Fibroblast of peridontal ligament (primary cell): ENCODE measurements at regions not wholly inside any gene's neighbourhood (a gene's known extent, or its start where the extent isn't known, plus 50 kb on each side); places are given as distances from the start of the nearest gene placed in this dataset.

ENCODE experiments used
- DNase-seq: peaks from one replicate; pipeline ENCODE4 v3.0.0-alpha.2; 2010; ENCODE audit errors: extremely low read depth

DNA sequence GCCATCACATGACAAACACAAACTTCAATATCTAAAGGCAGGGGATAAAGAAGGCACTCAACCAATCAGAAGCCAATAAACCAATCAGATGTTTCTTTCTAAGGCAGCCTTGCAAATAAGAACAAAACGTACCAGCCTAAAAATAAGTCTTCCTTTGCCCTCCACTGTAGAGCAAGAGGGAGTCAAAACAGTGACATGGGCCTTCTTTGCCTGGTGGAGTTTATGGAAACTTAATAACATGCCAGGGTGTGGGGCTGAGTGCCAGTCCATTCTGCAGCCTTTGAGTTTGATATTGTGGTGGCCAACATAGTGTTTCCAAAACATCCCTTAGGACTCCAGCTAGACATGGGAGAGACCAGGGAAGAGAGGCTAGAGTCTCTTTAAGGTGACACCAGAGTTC is 126.1 kb upstream of the NECTIN1 start:
- DNase-seq: no peak

DNA sequence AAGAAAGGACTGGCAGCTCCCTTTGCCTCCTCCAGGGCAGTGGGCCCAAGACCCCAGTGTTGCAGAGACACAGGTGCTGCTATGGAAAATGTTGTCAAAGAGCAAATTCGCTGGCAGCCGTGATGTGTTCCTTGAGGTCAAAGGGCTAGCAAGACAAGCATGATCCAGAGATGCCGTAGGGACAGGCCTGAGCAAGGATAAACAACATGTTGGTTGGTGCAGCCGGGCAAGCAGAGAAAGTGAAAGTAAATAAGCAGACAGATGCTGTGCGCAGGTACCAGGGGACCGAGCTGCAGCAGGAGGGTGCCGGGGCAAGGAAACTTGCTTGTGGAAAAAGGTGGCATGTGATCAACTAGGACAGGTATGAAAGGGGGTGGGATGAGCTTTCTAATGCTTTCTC is 125.5 kb upstream of the NECTIN1 start:
- DNase-seq: no peak

DNA sequence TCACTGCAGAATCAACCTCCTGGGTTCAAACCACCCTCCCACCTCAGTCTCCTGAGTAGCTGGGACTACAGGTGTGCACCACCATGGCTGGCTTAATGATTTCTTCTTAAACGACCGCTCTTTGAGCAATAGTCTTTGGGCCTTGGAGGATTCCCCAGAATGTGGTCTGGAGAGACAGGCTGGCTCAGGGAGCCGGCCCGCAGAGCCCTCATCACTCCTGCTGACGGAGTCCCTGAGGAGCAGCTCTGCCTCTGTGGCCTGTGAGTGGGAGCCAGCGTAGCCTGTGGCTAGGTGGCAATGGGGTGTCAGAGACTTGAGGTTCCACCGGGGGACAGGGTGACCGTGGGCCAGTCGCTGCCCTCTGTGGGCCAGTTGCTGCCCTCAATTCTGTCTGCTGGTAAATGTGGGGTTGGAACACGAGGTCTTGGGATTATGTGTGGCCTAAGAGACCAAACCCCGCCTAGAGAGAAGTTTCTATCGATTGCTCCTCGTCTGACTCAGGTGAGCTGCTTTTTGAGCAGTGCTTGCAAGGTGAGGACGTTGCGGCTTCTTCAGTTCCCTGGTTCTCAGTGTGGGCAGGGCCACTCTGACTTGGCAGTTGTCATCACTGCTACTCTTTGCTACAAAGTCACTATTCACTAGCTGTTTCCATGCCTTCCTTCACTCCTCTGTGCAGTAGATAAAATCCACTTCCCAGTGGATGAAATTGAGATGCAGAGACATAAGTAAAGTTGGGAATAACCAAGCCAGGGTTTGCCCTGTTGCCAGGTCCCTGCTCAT is 124.8 kb upstream of the NECTIN1 start:
- no peak for DNase-seq

DNA sequence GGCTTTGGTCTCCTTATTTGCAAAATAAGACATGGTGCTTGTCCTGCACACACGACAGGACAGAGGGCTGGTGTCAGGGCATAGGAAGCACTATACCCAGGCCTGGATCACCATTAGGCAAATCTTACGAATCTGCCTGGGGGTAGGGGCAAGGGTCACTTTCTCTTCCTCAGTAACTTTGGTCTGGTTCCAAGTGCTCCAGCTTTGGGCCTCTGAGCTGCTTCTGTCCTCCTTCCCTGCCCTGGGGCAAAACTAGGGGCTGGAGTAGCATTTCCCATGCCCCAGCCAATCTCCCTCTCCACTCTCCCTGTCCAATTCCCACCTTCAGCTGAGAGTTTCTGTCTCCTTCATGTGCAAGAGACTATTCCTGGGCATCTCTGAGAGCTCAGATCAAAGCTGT is 123.7 kb upstream of the NECTIN1 start:
- DNase-seq: no peak

DNA sequence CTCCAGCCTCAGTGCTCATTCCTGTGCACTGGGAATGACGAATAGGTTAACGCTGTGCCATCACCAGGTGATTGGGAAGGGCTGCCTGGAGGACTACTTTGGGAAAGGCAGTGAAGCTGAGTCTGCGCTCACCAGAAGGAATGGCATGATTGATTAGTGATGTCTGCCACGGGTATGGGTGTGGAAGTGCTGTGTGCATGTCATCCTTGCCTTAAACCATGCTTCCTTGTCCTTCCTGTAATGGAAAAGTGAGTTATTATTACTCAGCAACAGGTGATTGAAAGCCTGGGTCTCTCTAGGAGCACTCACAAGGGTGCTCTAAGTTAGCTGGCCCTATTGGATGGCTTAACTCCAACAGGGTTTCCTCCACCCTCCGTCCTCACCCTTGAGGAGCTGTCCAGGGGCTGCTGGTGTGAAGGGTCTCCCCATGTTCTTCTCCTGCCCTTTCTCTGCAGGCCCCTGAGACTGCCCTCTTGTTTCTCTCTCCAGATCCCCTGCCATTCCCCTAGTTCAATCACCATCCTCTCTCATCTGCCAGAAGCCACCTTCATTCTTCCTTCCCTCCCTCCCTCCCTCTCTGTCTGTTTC is 121.9 kb upstream of the NECTIN1 start:
- no peak for DNase-seq

DNA sequence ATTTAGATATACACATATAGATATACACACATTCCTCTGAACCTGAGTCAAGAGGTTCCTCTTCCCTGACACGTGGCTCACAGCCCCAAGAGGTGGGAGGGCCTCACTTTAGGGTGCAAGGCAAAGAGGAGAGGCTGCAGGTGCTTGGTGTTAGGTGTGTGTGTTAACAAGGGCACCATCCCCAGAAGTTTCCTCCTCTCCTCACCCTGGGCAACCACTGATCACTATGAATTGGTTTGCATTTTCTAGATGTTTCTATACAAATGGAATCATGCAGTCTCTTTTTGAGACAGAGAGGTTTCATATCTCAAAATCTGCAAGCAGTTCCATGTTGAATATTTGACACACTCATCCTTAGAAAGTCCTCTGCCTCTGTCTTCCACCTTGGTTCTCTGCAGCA is 120.9 kb upstream of the NECTIN1 start:
- no peak for DNase-seq

DNA sequence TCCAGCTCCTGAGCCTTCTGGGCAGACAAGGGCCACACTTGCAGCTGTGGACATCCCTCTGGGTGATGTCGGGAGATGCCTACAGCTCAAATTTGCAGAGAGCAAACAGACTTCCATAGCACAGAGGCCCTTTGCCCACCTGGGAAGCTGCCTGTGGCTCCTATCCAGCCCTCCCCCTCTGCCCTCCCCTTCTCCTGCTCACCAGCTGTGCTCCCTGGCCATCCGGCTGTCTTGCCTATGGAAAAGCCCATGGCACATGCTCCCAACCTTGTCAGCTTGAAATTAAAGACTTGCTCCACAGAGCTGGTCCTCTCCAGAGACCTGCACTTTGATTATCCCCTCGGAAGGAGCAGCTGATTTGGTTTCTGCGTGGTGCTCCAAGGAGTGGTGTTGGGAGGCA is 118.9 kb upstream of the NECTIN1 start:
- DNase-seq: no peak

DNA sequence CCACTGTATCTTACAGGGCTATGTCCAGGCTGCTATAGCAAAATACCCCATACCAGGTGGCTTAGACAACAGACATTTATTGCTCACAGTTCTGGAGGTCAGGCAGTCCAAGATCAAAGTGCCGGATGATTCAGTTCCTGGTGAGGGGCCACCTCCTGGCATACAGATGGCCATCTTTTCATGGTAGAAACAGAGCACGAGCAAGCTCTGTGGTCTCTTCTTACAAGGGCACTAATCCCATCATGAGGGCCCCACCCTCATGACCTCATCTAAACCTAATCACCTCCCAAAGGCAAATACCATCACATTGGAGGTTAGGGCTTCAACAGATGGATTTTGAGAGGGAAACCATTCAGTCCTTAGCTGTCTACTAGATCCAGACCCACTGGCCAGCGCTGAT is 117.4 kb upstream of the NECTIN1 start:
- DNase-seq: no peak

DNA sequence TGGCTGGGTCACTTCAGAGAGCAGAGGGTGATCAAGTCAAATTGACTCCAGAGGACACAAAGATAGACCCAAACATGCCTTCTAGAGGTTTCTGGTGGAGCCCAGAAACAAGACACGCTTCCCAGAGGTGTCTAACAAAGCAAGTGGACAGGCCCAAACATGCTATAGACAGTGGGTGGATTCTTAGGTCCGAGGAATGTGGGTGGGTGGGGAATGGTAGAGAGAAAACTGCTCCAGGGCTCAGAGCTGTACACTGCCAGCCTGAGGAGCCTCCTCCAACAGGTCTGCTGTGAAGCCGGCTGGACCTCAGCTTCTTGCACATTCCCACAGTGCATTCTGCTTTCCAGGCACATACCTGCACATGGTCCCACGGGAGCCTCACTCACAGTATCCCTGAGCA is 116.8 kb upstream of the NECTIN1 start:
- DNase-seq: no peak

DNA sequence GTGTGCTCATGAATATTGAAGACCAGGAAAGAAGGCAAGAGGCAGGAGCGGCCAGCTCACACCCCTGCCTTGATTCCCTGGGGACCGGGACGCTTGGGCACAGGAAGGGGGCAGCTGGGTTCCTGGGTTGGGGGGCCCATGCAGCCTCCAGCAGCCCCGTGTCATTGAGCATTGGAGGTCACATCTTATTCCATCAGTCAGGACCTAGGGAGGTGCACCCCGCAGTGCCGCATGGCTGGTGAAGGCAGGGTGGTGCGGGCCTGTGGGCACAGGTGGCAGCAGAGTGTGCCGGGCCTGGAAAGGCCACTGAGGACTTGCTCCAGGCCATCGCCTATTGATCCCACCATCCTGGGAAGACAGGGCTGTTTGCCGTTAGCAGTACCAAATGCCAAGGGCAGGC is 116.3 kb upstream of the NECTIN1 start:
- no peak for DNase-seq

DNA sequence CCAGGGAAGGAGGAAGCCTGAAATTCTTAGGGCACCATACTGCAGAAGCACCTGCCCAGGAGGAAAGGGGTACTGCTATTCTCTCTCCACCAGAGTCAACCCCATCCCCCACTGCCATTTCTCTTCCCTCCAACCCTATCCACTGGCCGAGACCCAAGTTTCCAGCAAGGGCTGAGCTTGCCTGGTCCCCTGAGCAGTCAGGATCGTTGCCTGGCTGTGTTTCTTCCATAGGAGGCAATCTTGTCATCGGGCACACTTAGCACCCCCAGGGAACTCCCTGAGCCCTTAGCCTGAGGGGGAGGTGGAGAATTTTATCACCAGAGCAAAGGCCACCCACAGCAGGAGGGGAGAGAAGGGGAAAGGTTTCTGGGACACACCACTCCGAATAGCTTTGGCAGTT is 115.8 kb upstream of the NECTIN1 start:
- DNase-seq: no peak

DNA sequence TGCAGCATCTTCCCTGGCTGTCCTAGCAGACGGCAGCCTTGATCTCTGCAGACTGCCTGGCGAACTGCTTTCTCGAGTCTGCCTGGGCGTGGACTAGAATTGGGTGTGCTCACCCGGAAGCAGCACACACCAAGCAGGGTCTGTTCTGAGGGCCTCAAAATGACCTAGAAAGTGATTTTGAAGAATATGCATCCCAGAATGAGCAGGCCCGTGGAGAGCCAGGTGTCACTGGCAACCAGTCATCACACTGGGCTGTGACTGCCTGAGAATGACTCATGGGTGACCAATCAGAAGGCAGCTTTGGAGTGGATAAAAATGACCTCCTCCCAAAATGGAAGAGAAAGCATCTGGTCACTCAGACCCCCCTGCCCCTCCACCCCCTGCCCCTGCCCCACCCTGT is 114.9 kb upstream of the NECTIN1 start:
- DNase-seq: no peak

DNA sequence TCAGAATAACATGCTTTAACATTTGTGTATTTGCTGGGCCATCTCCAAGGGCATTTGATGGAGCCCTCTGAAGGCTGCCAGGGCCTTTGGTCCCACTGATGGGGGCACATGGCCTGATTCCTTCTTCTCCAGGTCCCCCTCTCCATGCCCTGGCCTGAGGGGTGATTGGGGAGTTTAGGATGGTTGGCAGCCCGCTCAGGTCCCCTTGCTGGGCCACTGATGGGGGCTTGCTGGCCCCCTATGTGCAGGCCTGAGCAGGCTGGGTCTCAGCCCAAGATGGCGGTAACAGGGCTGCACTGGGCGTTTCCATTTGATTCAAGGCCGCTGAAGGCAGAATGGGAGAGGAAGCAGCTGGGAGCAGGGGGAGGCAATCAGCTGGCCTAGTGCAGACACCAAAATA is 113.7 kb upstream of the NECTIN1 start:
- DNase-seq: no peak

DNA sequence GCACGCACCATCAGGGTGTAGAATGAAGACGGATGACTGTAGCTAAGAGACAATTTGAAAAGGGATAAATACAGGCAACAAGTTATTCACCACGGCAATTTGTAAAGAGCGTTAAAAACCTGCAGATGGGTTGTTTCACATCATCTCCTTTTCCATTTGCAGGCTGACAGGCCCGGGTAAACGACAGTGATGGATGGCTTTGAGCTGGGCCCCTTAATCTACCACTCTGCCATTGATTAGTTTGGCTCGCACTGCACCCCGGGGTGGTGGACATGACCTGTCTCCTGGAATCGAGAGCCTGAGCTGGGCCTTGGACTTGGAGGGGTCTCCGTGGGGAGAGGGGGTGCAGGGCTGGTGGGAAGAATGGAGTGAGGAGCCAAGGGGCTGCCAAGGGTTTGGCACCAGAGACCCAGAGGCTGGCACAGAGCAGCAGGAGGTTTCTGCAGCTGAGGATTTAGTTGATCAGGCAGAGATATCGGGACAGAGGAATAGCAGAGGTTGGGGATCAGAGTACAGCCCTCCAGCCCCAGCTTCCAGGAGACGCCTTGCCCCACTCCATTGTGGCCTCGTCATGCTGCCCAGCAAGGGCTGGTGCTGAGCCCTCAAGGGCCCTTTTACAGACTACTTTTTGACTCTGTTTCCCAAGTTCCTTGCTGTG is 110.6 kb upstream of the NECTIN1 start:
- DNase-seq: no peak

DNA sequence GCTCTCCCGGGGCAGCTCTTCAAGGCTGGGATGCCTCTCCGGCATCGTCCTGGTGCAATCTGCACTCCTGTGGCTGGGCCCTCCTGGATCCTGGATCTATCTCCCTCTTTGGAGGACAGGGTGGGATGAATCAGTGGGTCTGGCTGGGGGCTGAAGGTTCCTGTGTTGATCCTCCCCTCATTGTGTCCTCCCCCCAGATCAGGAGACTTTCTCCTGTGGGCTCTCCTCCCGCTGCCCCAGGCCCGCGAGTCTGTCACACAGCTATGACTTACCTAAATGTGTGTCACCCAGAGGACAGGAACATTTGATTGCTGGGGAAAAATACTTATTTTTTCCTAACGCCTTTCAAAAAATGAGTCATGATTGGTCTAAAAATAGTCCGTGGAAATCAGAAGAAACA is 106.8 kb upstream of the NECTIN1 start:
- no peak for DNase-seq

DNA sequence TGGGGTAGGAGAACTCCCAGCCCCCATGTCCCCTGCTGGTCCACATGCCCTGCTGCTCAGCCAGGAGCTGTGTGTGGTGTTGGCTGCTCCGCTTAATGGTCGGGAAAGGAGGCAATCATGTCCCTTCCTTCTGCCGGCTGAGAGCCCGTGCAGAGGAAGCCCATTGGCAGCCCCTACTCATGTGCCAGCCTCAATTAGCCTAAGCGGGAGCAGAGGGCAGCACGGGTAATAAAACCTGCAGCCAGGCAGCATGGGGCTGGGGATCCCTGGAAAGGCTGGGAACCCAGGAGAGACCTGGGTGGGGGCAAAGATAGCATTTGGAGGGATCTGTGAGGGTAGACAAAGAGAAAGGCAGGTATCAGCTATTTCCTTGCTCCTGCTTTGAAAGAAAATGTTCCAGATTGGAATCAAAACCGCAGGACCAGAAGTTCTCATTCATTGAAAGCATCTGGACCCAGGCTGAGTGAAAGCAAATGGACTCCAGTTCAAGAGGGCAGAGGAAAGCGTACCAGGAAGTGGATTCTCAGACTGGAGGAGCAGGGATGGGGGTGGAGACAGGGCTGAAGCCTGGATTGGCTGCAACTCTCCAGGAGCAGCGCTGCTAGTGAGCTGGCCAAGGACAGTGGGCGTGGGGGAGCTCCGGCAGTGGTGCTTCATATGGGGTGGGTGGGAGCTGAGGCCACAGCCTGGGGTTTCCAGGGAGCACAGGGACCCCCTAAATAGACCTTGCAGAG is 103.4 kb upstream of the NECTIN1 start:
- DNase-seq: peak; percentile 6

DNA sequence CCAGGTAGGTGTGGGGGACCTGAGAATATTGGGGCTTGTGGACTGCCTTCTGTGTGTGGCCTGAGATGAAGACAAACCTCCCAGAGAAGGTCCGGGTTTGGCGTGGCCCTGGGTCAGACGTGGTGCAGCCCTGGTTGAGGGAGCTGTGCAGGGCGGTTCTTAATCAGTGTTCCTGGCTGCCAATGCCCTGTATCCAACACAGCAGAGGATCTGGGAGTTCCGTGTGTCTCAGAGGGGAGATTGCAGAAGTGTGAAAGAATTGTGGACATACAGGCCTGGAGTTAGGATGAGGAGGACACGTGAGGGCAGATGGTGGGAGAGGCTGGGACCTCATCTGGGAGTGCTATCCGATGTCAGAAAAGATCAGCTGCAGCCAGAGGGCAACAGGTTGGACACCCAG is 102.0 kb upstream of the NECTIN1 start:
- no peak for DNase-seq

DNA sequence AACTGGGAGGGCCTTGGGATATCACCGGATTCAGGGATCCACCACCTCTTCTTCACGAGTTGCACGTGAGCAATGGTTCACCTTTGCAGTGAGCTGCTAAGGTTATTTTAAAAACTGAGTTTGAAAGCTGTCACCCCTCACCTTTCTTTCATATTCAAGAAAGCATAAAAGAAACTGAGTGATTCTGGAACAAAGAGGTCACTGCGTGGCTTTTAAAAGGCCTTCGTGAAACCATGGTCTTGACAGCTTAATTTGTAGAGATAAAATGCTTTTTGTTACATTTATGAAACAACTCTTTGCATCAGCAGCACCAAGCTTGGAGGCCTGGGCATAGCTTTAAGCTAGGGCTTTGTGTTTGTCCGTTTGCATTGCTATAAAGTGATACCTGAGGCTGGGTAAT is 101.4 kb upstream of the NECTIN1 start:
- DNase-seq: no peak

DNA sequence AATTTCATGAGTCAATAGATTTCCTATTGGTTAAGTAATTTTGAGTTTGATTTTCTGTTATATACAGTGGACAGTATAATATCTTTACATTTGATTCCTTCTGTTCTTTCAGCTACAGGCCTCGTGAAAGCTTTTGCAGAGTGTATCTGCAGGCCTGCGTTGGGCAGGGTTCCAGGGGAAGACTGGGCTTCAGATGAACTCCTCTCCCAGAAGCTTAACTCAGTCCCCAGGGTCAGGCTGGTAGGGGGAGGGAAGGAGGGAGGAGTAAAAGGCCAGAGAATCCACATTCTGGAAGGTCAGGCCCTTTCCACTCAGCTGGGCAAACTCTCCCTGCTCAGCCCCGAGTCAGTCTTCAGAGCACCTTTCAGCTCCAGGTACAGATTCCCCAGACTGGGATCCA is 100.4 kb upstream of the NECTIN1 start:
- peak; percentile 2 for DNase-seq

DNA sequence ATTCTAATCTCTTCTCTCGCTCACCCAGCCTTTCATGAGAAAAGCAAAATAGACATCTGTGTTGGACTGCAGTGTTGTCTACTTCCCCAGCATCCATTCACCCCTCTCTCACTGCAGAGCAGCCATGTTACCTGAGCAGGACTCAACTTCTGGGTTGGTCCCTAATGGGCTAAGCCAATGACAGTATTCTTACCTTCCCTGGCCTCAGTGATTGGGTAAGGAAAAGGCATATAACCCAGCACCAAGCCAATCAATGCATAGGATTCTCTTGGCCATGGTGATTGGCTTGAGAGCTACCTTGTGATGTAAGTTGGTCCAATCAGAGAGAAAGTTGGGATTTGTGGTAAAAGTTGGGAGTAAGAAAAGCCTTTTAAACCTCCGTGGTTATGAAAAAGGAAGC is 99.8 kb upstream of the NECTIN1 start:
- no peak for DNase-seq

DNA sequence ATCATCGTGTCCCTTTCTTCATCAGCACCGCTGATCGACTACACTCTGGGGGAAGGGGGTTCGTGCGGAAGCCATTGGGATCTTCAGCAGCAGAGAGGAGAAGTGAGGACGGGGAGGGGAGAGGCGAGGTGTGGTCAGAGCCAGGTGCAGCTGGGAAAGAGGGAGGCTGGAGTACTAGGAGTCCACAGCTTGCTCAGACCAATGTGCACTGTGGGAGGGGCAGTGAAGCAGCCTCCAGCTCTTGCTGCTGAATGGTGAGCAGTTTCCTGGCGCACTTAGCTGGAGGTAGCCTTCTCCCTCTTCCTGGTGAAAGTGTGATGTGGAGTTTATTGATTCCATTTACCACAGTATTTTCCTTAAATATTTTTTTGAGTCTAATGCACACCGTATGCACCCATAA is 99.0 kb upstream of the NECTIN1 start:
- no peak for DNase-seq

DNA sequence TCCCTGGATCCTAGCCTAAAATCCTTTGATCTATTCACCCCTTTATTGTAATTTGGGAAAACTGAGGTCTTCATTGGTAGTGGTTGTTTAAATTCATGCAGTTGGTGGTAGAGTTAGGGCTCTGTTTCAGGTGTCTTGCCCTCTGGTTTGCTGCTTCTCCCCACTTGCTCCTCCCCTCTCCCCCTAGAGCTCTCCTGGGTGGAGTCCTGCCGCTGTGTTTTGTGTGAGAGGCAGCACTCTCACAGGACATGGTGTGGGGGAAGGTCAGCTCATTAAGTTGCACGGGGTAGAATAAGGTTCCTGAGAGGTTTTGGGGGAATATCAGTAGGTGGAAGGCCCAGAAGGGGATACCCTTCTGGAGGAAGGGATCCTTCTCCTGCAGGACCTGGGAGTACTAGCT is 98.1 kb upstream of the NECTIN1 start:
- DNase-seq: no peak

DNA sequence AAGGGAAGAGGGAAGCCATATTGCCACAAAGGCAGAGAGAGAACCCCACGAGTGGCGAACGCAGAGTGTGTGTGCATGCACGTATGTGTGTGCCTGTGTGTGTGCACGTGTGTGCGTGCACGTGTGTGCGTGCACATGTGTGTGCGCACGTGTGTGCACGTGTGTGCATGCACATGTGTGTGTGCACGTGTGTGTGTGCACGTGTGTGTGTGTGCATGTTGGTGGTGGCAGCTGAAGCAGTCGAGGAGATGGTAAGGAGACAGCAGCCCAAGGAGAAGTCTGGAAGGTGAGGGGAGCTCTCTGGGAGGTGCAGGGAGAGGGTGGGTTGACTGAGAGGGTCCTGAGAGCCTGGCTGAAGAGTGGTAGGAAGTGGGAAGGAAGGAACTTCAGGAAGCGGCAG is 94.1 kb upstream of the NECTIN1 start:
- no peak for DNase-seq
